ENCODE measurements at regions not wholly inside any gene's neighbourhood (a gene's known extent, or its start where the extent isn't known, plus 50 kb on each side); places are given as distances from the start of the nearest gene placed in this dataset.

DNA sequence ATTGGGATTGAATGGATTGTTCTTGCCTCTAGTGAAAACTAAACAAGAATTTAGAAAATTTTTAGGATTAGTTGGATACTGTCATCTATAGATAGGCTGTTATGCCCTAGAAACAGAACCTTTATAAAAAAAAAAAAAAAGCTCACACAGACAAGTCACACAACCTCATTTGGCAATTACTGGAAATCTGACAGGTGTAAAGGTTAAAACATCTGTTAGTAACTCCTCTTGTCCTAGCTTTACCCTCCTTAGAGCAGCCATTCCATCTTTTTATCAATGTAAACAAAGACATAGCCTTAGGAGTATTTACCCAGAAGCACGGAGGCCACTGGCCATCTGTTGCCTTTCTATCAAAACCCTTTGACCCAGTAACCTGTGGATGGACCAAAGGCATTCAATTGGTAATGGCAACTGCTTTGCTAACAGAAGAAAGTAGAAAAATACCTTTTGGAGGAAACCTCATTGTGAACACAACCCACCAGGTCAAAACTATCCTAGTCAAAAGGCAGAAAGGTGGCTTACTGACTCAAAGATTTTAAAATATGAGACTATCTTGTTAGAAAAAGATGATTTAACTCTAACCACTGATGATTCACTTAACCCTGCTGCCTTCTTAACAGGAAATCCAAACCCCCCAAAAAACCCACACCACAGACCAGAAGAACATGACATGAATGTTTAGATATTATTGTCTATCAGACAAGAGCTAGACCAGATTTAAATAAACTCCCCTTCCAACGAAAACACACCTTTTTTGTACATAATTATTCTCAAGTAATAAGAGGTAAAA lies 357.2 kb upstream of the HSFY2 start:
- no peaks in the 10 kb centered on the region for H3K4me1 ChIP-seq (ENCODE audit: control insufficient read depth in 1 of 2, insufficient read depth in 2 of 2, low read length in 2 of 2)
- no peaks in the 10 kb centered on the region for H4K20me1 ChIP-seq (ENCODE audit: insufficient read depth)
- H3K36me3 ChIP-seq (ENCODE audit: control insufficient read depth in 1 of 2, insufficient read depth in 2 of 2, low read length in 2 of 2) = no peaks in the 10 kb centered on the region
- H3K4me3 ChIP-seq (replicated peaks in 1 of 2; ENCODE audit: low read depth in 1 of 2, low read length in 2 of 2) = no peak overlapping the region
- no peak for ATAC-seq
- no peak overlapping the region for H3K4me2 ChIP-seq (ENCODE audit: low read length)
- RAD21 ChIA-PET (ENCODE audit: low non-redundant PET in 1 of 2, low total read pairs in 2 of 2, uncharacterized antibody in 2 of 2, unreplicated experiment in 2 of 2) = no interaction called here
- POLR2A ChIA-PET = no interaction called here
- H3K79me2 ChIP-seq (ENCODE audit: insufficient read depth, low read length) = no peaks in the 10 kb centered on the region
- no peak overlapping the region for H3K27ac ChIP-seq (ENCODE audit: low read depth, low read length)
- H3K9me2 ChIP-seq (ENCODE audit: insufficient read depth) = no peaks in the 10 kb centered on the region
- intact Hi-C loops (cut with micrococcal nuclease) = no loop called here
- no TSS peak for BruUV-seq (replicated peaks)
- no peak for DNase-seq (ENCODE audit: low read depth, low spot score)
- H2AFZ ChIP-seq (ENCODE audit: low read depth, low read length, poor library complexity, severe bottlenecking) = no peak overlapping the region
- H3K27me3 ChIP-seq (ENCODE audit: insufficient read depth, low read length) = no peaks in the 10 kb centered on the region
- CTCF ChIA-PET = no interaction called here
- TF ChIP-seq ZFX (IDR thresholded peaks at IDR 0.05) = no peak
- no peak for TF ChIP-seq SIN3A (IDR thresholded peaks at IDR 0.05; ENCODE audit: low read depth)
- no peak for TF ChIP-seq ELF1 (IDR thresholded peaks at IDR 0.05; ENCODE audit: borderline replicate concordance, low read depth)
- TF ChIP-seq ZBTB33 (IDR thresholded peaks at IDR 0.05; ENCODE audit: extremely low read depth, insufficient replicate concordance, low read length) = no peak
- TF ChIP-seq CEBPB (IDR thresholded peaks at IDR 0.05; ENCODE audit: low read depth) = no peak
- TF ChIP-seq ZNF274 (IDR thresholded peaks at IDR 0.05; ENCODE audit: low read depth, low read length) = no peak
- no peak for TF ChIP-seq TCF7L2 (IDR thresholded peaks at IDR 0.05; ENCODE audit: borderline replicate concordance, extremely low read depth, insufficient read depth, insufficient read length)
- no peak for TF ChIP-seq SP1 (IDR thresholded peaks at IDR 0.05; ENCODE audit: low read depth)
- no peak for TF ChIP-seq YY1 (IDR thresholded peaks at IDR 0.05; ENCODE audit: extremely low read depth, insufficient replicate concordance, low read depth, low read length)
- no peak for TF ChIP-seq POLR2A (IDR thresholded peaks at IDR 0.05; ENCODE audit: borderline replicate concordance, extremely low read depth, insufficient read depth, insufficient read length)
- no peak for TF ChIP-seq POLR2AphosphoS5 (IDR thresholded peaks at IDR 0.05; ENCODE audit: low read depth, low read length)
- TF ChIP-seq, protein P1, sequence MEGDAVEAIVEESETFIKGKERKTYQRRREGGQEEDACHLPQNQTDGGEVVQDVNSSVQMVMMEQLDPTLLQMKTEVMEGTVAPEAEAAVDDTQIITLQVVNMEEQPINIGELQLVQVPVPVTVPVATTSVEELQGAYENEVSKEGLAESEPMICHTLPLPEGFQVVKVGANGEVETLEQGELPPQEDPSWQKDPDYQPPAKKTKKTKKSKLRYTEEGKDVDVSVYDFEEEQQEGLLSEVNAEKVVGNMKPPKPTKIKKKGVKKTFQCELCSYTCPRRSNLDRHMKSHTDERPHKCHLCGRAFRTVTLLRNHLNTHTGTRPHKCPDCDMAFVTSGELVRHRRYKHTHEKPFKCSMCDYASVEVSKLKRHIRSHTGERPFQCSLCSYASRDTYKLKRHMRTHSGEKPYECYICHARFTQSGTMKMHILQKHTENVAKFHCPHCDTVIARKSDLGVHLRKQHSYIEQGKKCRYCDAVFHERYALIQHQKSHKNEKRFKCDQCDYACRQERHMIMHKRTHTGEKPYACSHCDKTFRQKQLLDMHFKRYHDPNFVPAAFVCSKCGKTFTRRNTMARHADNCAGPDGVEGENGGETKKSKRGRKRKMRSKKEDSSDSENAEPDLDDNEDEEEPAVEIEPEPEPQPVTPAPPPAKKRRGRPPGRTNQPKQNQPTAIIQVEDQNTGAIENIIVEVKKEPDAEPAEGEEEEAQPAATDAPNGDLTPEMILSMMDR (IDR thresholded peaks at IDR 0.05 in 2 of 3, conservative IDR thresholded peaks at IDR 0.05 in 1 of 3; ENCODE audit: borderline replicate concordance in 1 of 3, insufficient read depth in 1 of 3, low read depth in 2 of 3, low read length in 2 of 3) = no peak
- no peak for TF ChIP-seq CBX3 (IDR thresholded peaks at IDR 0.05; ENCODE audit: low read depth)
- H3K9me3 ChIP-seq (ENCODE audit: control insufficient read depth in 1 of 2, insufficient read depth in 1 of 2, low read depth in 1 of 2, low read length in 2 of 2) = no peaks in the 10 kb centered on the region
- H3K9ac ChIP-seq (ENCODE audit: low read length) = no peak overlapping the region
